Neural cell (in vitro differentiated cells): ENCODE measurements at regions not wholly inside any gene's neighbourhood (a gene's known extent, or its start where the extent isn't known, plus 50 kb on each side); places are given as distances from the start of the nearest gene placed in this dataset.

Experiments used
- H2AFZ ChIP-seq: fragments of 200-600, 300-800 bp; sonication (generic), shearing (Covaris generic); 2 replicates; pipeline ENCODE4 v1.6.0; 2014; ENCODE audit warnings: low read depth, mild to moderate bottlenecking, antibody characterized with exemption, low read length, moderate library complexity
- H3F3A ChIP-seq: fragments of 200-600 bp; shearing (Covaris generic); 2 replicates; pipeline ENCODE4 v1.6.1; 2016; ENCODE audit warnings: mild to moderate bottlenecking, moderate library complexity, mixed read lengths, antibody characterized with exemption, low read length; ENCODE audit not compliant: insufficient read depth, poor library complexity, severe bottlenecking
- H3K27ac ChIP-seq: fragments of 200-600, 300-800 bp; sonication (generic), shearing (Covaris generic); 2 replicates; pipeline ENCODE4 v1.5.1; 2014; ENCODE audit warnings: mild to moderate bottlenecking, low read length, moderate library complexity
- H3K27me3 ChIP-seq: fragments of 300-800, 200-600 bp; sonication (generic), shearing (Covaris generic); 2 replicates; pipeline ENCODE4 v1.6.0; 2014; ENCODE audit warnings: mild to moderate bottlenecking, low read depth, low read length, moderate library complexity; ENCODE audit not compliant: insufficient read depth
- H3K36me3 ChIP-seq: fragments of 300-800, 200-600 bp; sonication (generic), shearing (Covaris generic); 2 replicates; pipeline ENCODE4 v1.5.1; 2014; ENCODE audit warnings: mild to moderate bottlenecking, antibody characterized with exemption, low read length, moderate library complexity; ENCODE audit not compliant: insufficient read depth
- H3K4me2 ChIP-seq: fragments of 300-800, 200-600 bp; sonication (generic), shearing (Covaris generic); 2 replicates; pipeline ENCODE4 v1.6.0; 2014; ENCODE audit warnings: mild to moderate bottlenecking, low read length
- H3K4me3 ChIP-seq: fragments of 300-800, 200-600 bp; sonication (generic), shearing (Covaris generic); 2 replicates; pipeline ENCODE4 v1.5.1; 2014; ENCODE audit warnings: mild to moderate bottlenecking, low read length, moderate library complexity
- H3K79me2 ChIP-seq: fragments of 200-600 bp; shearing (Covaris generic); replicated peaks from 2 replicates; pipeline ENCODE4 v1.6.0; 2014; ENCODE audit warnings: mild to moderate bottlenecking, low read length, moderate library complexity; ENCODE audit not compliant: insufficient read depth
- H3K9ac ChIP-seq: fragments of 300-800, 200-600 bp; sonication (generic), shearing (Covaris generic); 2 replicates; pipeline ENCODE4 v1.6.1; 2016; ENCODE audit warnings: mild to moderate bottlenecking, low read length, mixed read lengths
- H3K9me2 ChIP-seq: fragments of 200-600 bp; shearing (Covaris generic); 2 replicates; pipeline ENCODE4 v1.6.1; 2016; ENCODE audit warnings: mild to moderate bottlenecking, low read length, mixed read lengths; ENCODE audit not compliant: insufficient read depth
- H3K9me3 ChIP-seq: fragments of 200-600, 300-800 bp; sonication (generic), shearing (Covaris generic); 2 replicates; pipeline ENCODE4 v1.6.1; 2016; ENCODE audit warnings: mild to moderate bottlenecking, mixed run types, low read length, moderate library complexity, mixed read lengths
- H4K20me1 ChIP-seq: fragments of 200-600 bp; shearing (Covaris generic); 2 replicates; pipeline ENCODE4 v1.6.1; 2016; ENCODE audit warnings: mild to moderate bottlenecking, mixed run types; ENCODE audit not compliant: insufficient read depth
- CTCF ChIP-seq: fragments of 450-650 bp; IDR thresholded peaks from 2 replicates; pipeline ENCODE4 v1.5.1; 2014; ENCODE audit warnings: antibody characterized with exemption, mild to moderate bottlenecking, moderate library complexity; ENCODE audit not compliant: poor library complexity, severe bottlenecking
- EP300 ChIP-seq: fragments of 450-650 bp; conservative IDR thresholded peaks from 2 replicates; pipeline ENCODE4 v1.6.1; 2014; ENCODE audit warnings: antibody characterized with exemption, mild to moderate bottlenecking, moderate library complexity; ENCODE audit not compliant: poor library complexity, severe bottlenecking
- EZH2 ChIP-seq: fragments of 200-600, 300-800 bp; shearing (Covaris generic), sonication (generic); IDR thresholded peaks from 2 replicates; pipeline ENCODE4 v1.6.1; 2014; ENCODE audit warnings: antibody characterized with exemption, low read length, borderline replicate concordance, mild to moderate bottlenecking; ENCODE audit not compliant: insufficient read depth, poor library complexity, severe bottlenecking
- MXI1 ChIP-seq: fragments of 450-650 bp; conservative IDR thresholded peaks from 2 replicates; pipeline ENCODE4 v1.6.1; 2014; ENCODE audit warnings: antibody characterized with exemption, mild to moderate bottlenecking; ENCODE audit not compliant: poor library complexity, severe bottlenecking
- POLR2AphosphoS5 ChIP-seq: IDR thresholded peaks from 2 replicates; pipeline ENCODE4 v1.6.1; 2012
- RAD21 ChIP-seq: fragments of 450-650 bp; conservative IDR thresholded peaks from 2 replicates; pipeline ENCODE4 v1.6.1; 2014; ENCODE audit warnings: antibody characterized with exemption, mild to moderate bottlenecking, moderate library complexity
- REST ChIP-seq: IDR thresholded peaks from 2 replicates; pipeline ENCODE4 v1.6.1; 2012; ENCODE audit warnings: borderline replicate concordance
- SMC3 ChIP-seq: fragments of 450-650 bp; conservative IDR thresholded peaks from 2 replicates; pipeline ENCODE4 v1.6.1; 2014; ENCODE audit warnings: antibody characterized with exemption, mild to moderate bottlenecking, moderate library complexity; ENCODE audit not compliant: poor library complexity
- TAF1 ChIP-seq: IDR thresholded peaks from 2 replicates; pipeline ENCODE4 v1.6.1; 2012; ENCODE audit warnings: low read depth

- no peaks in the 10 kb centered on the region for H3K27me3 ChIP-seq
- H3K27ac ChIP-seq = no peak overlapping the region
- no peak overlapping the region for H3K4me2 ChIP-seq
- no peaks in the 10 kb centered on the region for H3F3A ChIP-seq
- H3K9me2 ChIP-seq = no peaks in the 10 kb centered on the region
- no peak for TF ChIP-seq TAF1
- TF ChIP-seq POLR2AphosphoS5 = no peak
- no peak for TF ChIP-seq REST
- no peak for TF ChIP-seq MXI1
- no peak for TF ChIP-seq CTCF
- TF ChIP-seq EP300 = no peak
- no peak for TF ChIP-seq RAD21
- H3K79me2 ChIP-seq = no peaks in the 10 kb centered on the region
- no peaks in the 10 kb centered on the region for H3K9me3 ChIP-seq
- H2AFZ ChIP-seq = no peak overlapping the region
- no peak overlapping the region for H3K4me3 ChIP-seq
- no peaks in the 10 kb centered on the region for H3K36me3 ChIP-seq
- H4K20me1 ChIP-seq = no peaks in the 10 kb centered on the region
- H3K9ac ChIP-seq = no peak overlapping the region
These were observed 128.2 kb upstream of the LAMA2 start for GRCh38 chr6:128754658-128755256.

GRCh38 chr6:128743974-128744765 lies 138.8 kb upstream of the LAMA2 start:
- no peak overlapping the region for H3K9ac ChIP-seq
- H2AFZ ChIP-seq = no peak overlapping the region
- H3K4me2 ChIP-seq = no peak overlapping the region
- no peaks in the 10 kb centered on the region for H3F3A ChIP-seq
- H3K4me3 ChIP-seq = no peak overlapping the region
- no peaks in the 10 kb centered on the region for H3K9me2 ChIP-seq
- TF ChIP-seq TAF1 (no peak), SMC3 (no peak), RAD21 (no peak), MXI1 (no peak), POLR2AphosphoS5 (no peak), CTCF (no peak), REST (no peak), EZH2 (no peak), EP300 (no peak)
- no peaks in the 10 kb centered on the region for H3K36me3 ChIP-seq
- no peaks in the 10 kb centered on the region for H3K27me3 ChIP-seq
- no peaks in the 10 kb centered on the region for H3K79me2 ChIP-seq
- H4K20me1 ChIP-seq = no peaks in the 10 kb centered on the region
- H3K9me3 ChIP-seq = no peaks in the 10 kb centered on the region
- H3K27ac ChIP-seq = no peak overlapping the region
